Stimulated activated CD8-positive, alpha-beta memory T cell treated with anti-CD3 and anti-CD28 coated beads, Interleukin-2, amount 100 ng/mL, for 1 hour (primary cell): ENCODE measurements at regions not wholly inside any gene's neighbourhood (a gene's known extent, or its start where the extent isn't known, plus 50 kb on each side); places are given as distances from the start of the nearest gene placed in this dataset.

Source experiments
- DNase-seq, 2 donors: peaks; one replicate each; pipeline ENCODE4 v3.0.0-alpha.2; 2020; ENCODE audit warnings: low read depth in 2 of 2

DNA sequence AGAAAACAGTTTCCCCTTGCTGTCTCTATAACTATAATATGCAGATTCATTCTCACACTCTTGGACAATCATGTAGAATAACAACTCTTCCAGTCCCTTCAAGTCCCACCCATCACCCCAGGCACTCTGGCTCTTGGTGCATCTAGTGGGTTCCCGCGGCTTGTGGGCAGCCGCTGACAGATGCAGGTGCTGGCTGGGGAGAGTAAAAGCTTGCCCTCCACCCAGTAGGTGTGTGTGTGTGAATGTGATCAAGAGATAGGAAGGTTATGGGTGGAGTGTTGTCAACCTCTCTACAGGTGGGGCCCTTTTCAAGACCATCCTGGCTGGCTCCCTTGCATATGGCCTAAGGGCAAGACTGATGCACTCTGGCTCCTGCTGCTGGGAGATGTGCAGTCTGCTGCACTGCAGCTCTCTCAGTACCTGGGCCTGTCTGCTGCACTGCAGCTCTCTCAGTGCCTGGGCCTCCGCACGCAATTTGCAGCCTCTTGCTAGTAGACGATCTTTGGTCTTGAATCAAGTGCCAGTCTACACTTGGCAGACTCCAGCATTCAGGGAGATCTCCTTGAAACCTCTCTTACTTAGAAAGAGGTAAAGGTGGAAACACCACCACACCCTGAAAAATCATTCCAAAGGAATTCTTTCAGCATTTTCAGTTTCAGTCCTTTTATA, 189.7 kb upstream of the GDNF start:
- DNase-seq: no peak

DNA sequence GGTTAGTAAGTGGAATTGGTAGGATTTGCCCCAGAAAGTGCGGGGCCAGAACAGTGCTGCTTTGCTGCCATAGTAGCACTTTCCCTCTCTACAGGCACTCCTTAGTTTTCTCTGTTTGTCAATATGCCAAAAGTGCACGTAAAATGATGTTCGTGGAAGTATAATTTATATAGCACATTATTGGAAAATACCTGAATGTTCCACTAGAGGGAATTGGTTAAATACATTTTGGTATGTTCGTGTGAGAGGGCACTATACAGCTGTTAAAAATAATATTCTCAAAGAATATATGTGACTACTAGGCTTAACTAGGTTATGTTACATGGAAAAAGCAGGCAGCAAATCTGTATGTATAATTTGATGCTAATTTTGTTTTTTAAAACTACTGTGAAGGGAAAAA, 184.0 kb upstream of the GDNF start:
- no peak for DNase-seq

- DNase-seq: no peak
Observed at GRCh38 chr5:38023371-38023770, 183.5 kb upstream of the GDNF start.

DNA sequence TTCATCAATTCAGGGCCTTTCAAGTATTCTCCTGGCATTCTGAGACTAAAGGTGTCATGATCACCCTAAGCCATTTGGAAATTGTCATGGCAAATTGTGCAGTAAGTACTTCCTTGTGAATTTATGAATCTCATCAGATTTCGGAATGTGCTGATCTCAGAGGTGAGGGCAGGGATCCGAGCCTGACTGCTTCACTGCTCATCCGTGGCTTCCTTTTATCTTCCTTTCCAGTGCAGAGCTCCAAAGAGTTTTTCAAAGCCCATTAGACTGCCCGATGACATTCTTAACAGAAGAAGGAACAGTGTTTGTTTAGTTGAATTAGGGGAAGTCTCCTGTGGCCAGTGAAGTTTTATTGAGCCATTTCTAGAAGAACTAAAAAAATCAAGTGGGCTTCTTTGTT, 182.8 kb upstream of the GDNF start:
- DNase-seq: no peak

DNA sequence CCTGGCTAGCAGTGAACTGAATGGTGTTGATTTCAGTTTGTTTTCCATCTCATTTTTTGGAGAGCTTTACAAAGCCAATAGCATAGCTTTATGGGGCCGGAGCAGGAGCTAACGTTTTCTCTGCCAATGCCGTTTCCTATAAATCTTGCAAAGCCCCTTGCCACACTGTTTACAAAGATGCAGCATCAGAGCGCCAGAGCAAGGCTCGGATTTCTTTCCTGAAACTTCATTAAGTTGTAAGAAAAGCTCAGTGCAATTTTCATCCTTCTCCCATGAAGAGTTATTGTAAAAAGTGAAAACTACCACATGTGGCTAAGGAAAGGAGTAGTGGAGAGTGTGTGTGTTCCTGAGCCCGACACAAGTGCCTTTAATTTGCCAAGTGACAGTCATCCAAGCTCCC, 178.2 kb upstream of the GDNF start:
- DNase-seq: no peak

GRCh38 chr5:38013107-38013506, 173.3 kb upstream of the GDNF start:
- no peak for DNase-seq

DNA sequence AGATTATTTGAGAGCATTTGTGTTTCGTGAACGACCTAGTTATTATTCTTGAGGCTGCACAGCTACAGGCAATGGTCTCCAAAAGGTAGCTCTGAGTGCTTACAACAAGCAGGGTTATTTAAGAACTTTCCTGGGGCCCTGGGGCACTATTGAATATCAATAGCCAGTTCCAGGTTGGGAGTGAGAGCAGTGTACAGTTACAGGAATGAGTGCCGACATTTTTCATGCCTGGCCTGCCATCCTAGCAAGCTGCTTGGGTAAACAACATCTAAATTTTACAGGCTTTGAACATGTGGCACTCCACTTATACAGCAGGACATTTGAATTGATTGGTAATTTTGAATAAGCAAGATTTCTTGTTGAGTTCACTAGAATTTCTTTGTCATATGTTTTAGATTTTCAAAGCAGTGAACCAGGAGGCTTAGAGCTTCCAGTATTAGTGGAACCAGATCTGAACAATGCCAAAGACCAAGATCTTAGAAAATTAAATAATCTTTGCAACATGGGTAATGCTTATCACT, 171.9 kb upstream of the GDNF start:
- DNase-seq: no peak

GRCh38 chr5:38009749-38010358, 170.0 kb upstream of the GDNF start:
- no peak for DNase-seq

DNA sequence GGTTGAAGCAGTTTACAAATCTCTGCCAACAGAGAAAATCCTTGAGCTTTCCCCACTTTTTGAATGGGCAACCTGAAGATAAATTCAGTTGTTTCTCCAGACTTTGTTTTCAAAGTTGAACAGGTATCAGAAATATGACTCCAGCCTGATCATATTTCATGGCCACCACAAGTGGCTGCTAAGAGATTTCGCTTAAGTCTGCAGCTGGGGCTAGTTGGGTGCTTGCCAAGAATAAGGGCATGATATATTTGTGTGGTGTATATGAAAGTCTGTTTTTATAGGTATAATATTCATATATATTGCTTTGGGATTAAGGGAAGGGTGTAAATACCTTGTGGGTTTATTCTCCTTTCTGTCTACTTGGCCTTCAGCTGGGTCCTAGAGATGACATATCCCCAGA, 168.4 kb upstream of the GDNF start:
- DNase-seq: no peak

DNA sequence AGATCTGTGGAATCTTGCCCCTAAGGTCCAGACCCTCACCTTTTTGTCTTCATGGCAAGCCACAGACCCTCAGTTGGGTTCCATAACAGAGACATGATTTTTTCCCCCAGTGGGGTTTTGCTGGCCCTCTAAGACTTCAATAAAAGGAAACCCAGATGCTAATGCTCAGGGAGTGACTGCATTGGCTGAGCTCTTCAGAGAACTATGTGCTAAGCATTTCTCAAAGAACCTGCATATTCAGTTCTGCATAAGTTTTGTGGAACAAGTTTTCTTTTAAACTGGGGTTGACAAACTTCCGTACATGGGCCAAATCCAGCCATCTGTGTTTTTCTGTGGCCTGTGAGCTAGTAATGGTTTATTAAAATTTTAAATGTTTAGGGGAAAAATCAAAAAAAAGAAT, 159.8 kb upstream of the GDNF start:
- DNase-seq: no peak

DNA sequence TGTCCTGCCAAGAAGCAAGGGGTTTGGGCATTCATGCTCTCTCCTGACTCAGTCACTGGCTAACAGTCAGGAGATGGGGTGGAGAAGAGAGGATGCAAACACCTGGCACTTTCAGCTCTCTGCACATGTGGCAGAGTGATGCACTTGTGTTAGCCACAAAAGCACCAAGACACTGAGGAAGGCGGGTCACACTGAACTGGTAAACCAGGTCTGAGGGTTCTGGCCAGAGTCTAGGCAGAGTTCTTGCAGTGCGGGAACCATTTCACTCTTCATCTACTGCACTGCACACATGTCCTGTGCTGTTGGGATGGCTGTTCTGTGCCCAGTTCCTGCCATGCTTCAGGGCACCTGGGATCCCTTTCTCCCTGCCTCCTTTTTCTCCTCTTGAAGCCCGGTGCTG, 157.1 kb upstream of the GDNF start:
- no peak for DNase-seq

- no peak for DNase-seq
Observed at GRCh38 chr5:37994729-37995128, 154.9 kb upstream of the GDNF start.

- DNase-seq: no peak
Observed at GRCh38 chr5:37991301-37992299, 151.8 kb upstream of the GDNF start.

GRCh38 chr5:37989884-37990283, 150.0 kb upstream of the GDNF start:
- no peak for DNase-seq

GRCh38 chr5:37988454-37989046, 148.7 kb upstream of the GDNF start:
- no peak for DNase-seq

- no peak for DNase-seq
Observed at GRCh38 chr5:37984300-37984699, 144.5 kb upstream of the GDNF start.

DNA sequence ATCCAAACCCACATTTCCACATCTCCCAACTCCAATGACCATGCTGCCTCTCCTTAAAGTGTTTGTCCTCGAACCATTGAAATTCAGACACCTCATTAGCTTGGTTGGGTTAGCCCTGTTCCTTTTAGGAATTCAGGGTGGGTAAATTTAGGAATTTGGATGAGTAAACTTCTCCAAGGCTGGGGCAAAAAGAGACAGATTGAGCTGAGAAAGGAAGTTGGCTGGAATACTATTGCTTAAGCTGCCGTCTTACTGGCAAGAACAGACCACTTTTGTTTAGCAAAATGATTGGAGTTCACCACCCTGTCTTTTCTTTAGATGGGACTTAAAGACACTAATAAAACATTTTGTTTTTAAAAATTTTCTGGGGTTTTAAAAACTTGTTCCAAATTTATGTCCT, 143.6 kb upstream of the GDNF start:
- no peak for DNase-seq

DNA sequence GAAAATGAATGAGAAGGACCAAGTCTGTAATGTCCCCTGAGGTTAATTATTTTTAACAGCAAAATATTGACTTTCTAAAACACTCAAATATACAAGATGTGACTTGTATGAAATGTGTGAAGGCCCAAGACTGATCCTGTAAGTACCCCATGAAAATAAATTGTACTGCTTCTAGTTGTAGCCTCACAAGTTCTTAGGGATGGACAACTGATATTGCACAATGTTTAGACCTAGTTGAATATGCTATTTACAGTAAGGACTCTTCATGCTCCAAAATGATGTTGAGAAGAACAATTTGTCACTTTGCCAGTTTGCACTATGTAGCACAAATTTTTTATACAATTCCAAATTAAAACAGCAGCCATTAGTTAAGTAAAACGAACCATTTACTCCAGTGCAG, 139.7 kb upstream of the GDNF start:
- DNase-seq: no peak

DNA sequence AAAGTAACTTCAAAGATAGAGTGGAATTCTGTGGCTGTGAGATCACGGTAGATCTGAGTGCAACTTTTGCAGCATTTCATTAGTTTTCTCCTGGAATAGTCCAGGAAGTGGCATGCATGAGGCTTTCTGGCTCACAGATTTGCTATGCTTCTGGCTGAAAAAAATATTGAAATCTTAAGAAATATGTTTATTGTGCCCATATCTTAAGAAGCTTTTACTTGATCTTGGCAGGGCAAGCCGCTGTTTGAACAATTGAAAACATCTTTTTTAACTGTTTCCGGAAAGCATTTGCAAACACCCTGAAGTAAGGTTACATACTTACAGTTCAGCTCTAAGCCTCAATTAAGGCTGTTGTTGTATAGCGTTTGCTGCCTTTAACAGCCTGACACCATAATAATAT, 135.7 kb upstream of the GDNF start:
- DNase-seq: no peak

GRCh38 chr5:37971483-37972024, 131.7 kb upstream of the GDNF start:
- no peak for DNase-seq

- no peak for DNase-seq
Observed at GRCh38 chr5:37966871-37967270, 127.0 kb upstream of the GDNF start.

DNA sequence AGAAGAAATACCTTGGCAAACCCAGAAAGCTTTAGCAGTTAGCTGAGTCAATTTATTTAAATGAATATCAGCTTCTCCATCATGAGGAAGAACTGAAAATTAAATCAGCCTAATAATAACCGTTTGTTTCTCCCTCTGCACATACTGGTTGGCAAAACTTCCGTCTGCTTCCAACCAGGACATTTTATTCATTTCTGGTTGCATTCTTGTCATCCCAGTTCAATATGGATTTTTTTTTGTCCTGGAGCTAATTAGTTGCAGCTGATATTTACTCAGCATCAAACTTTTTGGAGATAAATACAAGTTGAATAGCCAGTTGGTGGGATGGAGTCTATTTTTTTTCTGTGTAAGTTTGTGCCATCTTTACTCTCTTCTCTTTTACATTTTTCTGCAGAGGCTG, 126.5 kb upstream of the GDNF start:
- DNase-seq: no peak
